AG10803 (cell line): ENCODE measurements at regions not wholly inside any gene's neighbourhood (a gene's known extent, or its start where the extent isn't known, plus 50 kb on each side); places are given as distances from the start of the nearest gene placed in this dataset.
"Not testable (repeated sequence)": the region's sequence is repeated elsewhere in the genome, so short reads cannot be mapped to it uniquely, and the experiment has no call there.

Experiments used
- DNase-seq: peaks from one replicate; pipeline ENCODE4 v3.0.0; 2010; ENCODE audit warnings: low read depth
- H3K4me3 ChIP-seq: 2 replicates; pipeline ENCODE4 v1.5.1; 2011; ENCODE audit warnings: mild to moderate bottlenecking, low read length, control low read depth
- CTCF ChIP-seq: conservative IDR thresholded peaks from 2 replicates; pipeline ENCODE4 v1.5.1; 2011; ENCODE audit warnings: mild to moderate bottlenecking, low read length, control low read depth, inconsistent platforms

DNA sequence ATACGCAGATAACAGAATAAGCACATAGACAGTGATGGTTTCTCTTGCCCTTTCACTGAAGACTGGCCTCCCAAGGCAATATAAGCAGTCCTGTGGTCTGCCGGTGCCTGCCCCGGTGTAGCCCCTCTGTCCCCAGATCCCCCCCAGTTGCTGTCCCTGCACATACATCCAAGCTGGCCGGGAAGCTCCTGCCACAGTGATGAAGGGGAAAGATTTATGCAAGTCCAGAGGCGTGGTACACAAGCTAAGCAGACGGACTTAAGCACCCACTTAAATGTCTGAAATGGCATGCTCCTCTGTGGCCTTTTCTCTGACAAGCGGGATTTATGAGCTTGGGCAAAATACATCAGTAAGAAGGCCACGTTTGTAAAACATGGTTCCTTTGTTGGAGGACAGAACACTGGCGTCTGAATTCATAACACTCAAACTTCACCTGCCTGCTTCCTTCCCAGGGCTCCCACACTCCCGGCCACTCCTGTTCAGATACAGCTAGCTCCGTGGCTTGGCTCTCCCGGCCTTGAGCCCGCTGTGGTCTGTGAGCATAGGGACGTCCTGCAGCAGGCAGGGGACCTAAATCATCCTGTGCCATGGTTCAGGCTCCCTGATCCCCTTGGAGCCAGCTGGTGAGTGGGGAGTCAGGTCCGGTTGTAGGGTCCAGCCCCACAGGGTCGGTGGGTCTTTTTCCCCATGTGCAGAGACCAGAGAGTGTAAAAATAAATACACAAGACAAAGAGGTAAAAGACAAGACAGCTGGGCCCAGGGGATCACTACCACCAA is 61.7 kb upstream of the PPP2R2D start:
- TF ChIP-seq CTCF, result no peak
- no peak for DNase-seq
- no peak overlapping the region for H3K4me3 ChIP-seq

DNA sequence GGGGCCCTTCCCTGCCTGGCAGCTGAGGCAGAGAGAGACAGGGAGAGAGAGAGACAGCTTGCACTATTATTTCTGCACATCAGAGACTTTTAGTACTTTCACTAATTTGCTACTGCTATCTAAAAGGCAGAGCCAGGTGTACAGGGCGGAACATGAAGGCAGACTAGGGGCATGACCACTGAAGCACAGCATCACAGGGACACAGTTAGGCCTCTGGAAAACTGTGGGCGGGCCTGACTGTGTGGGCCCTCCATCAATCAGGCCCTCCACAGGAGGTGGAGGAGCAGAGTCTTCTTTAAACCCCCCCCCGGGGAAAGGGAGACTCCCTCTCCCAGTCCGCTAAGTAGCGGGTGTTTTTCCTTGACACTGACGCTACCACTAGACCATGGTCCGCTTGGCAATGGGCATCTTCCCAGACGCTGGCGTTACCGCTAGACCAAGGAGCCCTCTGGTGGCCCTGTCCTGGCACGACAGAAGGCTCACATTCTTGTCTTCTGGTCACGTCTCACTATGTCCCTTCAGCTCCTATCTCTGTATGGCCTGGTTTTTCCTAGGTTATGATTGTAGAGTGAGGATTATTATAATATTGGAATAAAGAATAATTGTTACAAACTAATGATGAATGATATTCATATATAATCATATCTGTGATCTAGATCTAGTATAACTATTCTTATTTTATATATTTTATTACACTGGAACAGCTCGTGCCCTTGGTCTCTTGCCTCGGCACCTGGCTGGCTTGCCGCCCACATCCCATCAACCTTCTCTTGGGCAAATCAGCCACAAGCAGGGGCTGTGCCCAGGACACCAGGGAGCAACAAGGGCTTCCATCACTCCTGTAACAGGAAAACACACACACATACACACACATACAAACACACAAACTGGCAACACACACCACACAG is 60.7 kb upstream of the PPP2R2D start:
- not testable (repeated sequence) for H3K4me3 ChIP-seq, DNase-seq

DNA sequence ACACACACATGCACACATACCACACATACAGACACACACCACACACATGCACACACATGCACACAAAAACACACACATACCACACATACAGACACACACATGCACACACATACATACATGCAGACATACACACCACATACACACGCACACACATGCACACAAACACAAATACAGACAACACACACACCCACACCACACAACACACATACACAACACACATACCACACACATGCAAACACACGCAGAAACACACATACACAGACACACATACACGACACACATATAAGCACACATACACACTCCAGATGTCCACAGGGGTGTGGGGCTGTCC is 60.1 kb upstream of the PPP2R2D start:
- H3K4me3 ChIP-seq, result no peak overlapping the region
- TF ChIP-seq CTCF, result no peak
- DNase-seq, result no peak

DNA sequence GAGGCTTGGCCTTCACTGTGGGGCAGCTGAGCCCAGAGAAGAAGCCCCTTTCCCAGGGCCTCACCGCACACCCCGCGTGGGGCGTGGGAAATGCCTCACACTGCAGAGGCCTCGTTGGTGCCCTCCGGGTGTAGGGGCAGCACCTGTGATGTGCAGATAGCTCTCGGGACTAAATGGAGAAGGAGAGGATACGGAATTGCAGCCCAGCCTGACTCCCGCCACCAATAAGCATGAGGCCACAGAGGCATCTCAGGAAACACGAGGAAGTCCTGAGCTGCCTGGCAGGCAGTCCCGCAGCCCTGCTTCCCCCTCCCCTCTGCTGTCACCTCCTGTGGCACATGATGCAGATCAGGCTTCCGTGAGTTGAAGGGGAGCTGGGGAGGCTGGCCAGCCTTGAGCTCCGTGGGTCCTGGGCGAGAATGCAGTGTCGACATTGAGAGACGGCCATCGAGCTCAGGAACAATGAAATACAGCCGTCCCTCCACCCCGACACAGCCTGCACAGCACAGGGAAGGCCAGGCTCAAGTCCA is 59.6 kb upstream of the PPP2R2D start:
- H3K4me3 ChIP-seq, result no peak overlapping the region
- TF ChIP-seq CTCF, result no peak
- DNase-seq, result no peak

GRCh38 chr10:131841661-131842139 is 59.1 kb upstream of the PPP2R2D start:
- DNase-seq, result no peak
- no peak for TF ChIP-seq CTCF
- H3K4me3 ChIP-seq, result no peak overlapping the region

- no peak for TF ChIP-seq CTCF
- DNase-seq, result no peak
- H3K4me3 ChIP-seq, result no peak overlapping the region
Observed at GRCh38 chr10:131842351-131843088, 58.3 kb upstream of the PPP2R2D start.

DNA sequence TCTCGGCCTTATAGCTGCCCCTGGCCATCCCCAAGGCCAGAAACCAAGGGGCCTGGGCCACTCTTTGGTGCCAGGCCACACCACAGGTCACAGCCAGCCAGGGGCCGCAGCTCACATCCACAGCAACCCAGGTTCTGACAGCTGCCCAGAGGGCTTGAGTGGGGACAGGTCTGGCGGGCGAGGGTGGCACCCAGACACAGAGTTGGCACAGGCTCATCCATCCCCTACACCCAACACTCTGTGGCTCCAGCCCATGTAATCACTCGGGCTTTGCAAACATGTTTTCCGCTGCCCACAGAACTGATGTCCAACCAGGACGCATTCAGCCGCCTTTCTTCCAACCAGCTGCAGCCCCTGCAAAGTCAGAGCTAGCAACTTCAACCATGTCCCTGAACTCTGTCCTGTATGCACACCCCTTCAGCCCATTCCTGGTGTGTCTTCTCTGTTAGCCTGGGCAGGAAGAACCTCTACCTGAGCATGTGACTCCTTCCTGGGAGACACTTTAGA is 57.7 kb upstream of the PPP2R2D start:
- no peak overlapping the region for H3K4me3 ChIP-seq
- TF ChIP-seq CTCF, result no peak
- no peak for DNase-seq
